ENCODE measurements at regions not wholly inside any gene's neighbourhood (a gene's known extent, or its start where the extent isn't known, plus 50 kb on each side); places are given as distances from the start of the nearest gene placed in this dataset.

DNA sequence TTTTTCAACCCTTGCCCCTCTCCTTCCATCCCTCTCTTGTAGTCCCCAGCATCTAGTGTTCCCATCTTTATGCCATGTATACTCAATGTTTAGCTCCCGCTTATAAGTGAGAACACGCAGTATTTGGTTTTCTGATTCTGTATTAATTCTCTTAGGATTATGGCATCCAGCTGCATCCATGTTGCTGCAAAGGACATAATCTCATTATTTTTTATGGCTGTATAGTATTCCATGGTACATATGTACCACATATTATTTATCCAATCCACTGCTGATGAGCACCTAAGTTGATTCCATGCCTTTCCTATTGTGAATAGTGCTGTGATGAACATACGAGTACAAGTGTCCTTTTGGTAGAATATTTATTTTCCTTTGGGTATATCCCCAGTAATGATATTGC is 66.8 kb downstream of the UNC5CL start:
- TF ChIP-seq, protein P1, sequence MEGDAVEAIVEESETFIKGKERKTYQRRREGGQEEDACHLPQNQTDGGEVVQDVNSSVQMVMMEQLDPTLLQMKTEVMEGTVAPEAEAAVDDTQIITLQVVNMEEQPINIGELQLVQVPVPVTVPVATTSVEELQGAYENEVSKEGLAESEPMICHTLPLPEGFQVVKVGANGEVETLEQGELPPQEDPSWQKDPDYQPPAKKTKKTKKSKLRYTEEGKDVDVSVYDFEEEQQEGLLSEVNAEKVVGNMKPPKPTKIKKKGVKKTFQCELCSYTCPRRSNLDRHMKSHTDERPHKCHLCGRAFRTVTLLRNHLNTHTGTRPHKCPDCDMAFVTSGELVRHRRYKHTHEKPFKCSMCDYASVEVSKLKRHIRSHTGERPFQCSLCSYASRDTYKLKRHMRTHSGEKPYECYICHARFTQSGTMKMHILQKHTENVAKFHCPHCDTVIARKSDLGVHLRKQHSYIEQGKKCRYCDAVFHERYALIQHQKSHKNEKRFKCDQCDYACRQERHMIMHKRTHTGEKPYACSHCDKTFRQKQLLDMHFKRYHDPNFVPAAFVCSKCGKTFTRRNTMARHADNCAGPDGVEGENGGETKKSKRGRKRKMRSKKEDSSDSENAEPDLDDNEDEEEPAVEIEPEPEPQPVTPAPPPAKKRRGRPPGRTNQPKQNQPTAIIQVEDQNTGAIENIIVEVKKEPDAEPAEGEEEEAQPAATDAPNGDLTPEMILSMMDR (IDR thresholded peaks at IDR 0.05; ENCODE audit: low read length): no peak
- no peak for TF ChIP-seq EZH2phosphoT487 (IDR thresholded peaks at IDR 0.05; ENCODE audit: low read length)

All from MM.1S (cell line).